Activated CD4-positive, alpha-beta T cell treated with anti-CD3 and anti-CD28 coated beads for 36 hours (primary cell): ENCODE measurements at regions not wholly inside any gene's neighbourhood (a gene's known extent, or its start where the extent isn't known, plus 50 kb on each side); places are given as distances from the start of the nearest gene placed in this dataset.
"Not testable (repeated sequence)": the region's sequence is repeated elsewhere in the genome, so short reads cannot be mapped to it uniquely, and the experiment has no call there.

ENCODE experiments used
- ATAC-seq: fragments of 200-7000 bp; cut with Tn5 transposase; one replicate; pipeline ENCODE4 v1.10.0; 2021; ENCODE audit warnings: mild to moderate bottlenecking, moderate library complexity
- CTCF ChIA-PET: fragments of 350-600 bp; sonication (Branson Sonifier 250); formaldehyde crosslinking; loops from one replicate; lab custom pipeline; 2021; ENCODE audit warnings: antibody characterized with exemption; lab: Charles Lee
- POLR2A ChIA-PET: fragments of 350-600 bp; sonication (Branson Sonifier 250); formaldehyde crosslinking; loops from one replicate; lab custom pipeline; 2021; ENCODE audit warnings: antibody characterized with exemption, inconsistent platforms; lab: Charles Lee
- DNase-seq: peaks from one replicate; pipeline ENCODE4 v3.0.0-alpha.2; 2020
- H3K27ac Mint-ChIP-seq: one replicate; pipeline ENCODE4 v1.8.0; 2021; ENCODE audit warnings: mixed read lengths
- H3K27me3 Mint-ChIP-seq: one replicate; pipeline ENCODE4 v1.8.0; 2021; ENCODE audit warnings: mixed read lengths
- H3K36me3 Mint-ChIP-seq: one replicate; pipeline ENCODE4 v1.8.0; 2021; ENCODE audit warnings: low read depth, mixed read lengths
- H3K4me1 Mint-ChIP-seq: one replicate; pipeline ENCODE4 v1.8.0; 2021; ENCODE audit warnings: mixed read lengths
- H3K4me3 Mint-ChIP-seq: one replicate; pipeline ENCODE4 v1.8.0; 2021; ENCODE audit warnings: mild to moderate bottlenecking, moderate library complexity, mixed read lengths
- H3K9me3 Mint-ChIP-seq: one replicate; pipeline ENCODE4 v1.8.0; 2021; ENCODE audit warnings: low read depth, mixed read lengths
- intact Hi-C, 2 experiments: fragments of 100-400 bp; cut with DNase I in 1 of 2; cut with micrococcal nuclease in 1 of 2; formaldehyde crosslinking; loops; one replicate each; pipeline versions ENCODE4 v1.14.2 to v1.15.1; 2022 to 2024; cut with DNase I, micrococcal nuclease

GRCh38 chr3:78090382-78090781 is 1050.5 kb downstream of the ROBO2 start:
- no peak for ATAC-seq
- H3K36me3 Mint-ChIP-seq: no peaks in the 10 kb centered on the region
- POLR2A ChIA-PET: no interaction called here
- H3K9me3 Mint-ChIP-seq: peaks cover 16% of the 10 kb centered on the region
- intact Hi-C loops: no loop called here
- no peaks in the 10 kb centered on the region for H3K4me1 Mint-ChIP-seq
- no peak overlapping the region for H3K4me3 Mint-ChIP-seq
- no peak for DNase-seq
- no peaks in the 10 kb centered on the region for H3K27me3 Mint-ChIP-seq
- no peak overlapping the region for H3K27ac Mint-ChIP-seq
- CTCF ChIA-PET: no interaction called here

DNA sequence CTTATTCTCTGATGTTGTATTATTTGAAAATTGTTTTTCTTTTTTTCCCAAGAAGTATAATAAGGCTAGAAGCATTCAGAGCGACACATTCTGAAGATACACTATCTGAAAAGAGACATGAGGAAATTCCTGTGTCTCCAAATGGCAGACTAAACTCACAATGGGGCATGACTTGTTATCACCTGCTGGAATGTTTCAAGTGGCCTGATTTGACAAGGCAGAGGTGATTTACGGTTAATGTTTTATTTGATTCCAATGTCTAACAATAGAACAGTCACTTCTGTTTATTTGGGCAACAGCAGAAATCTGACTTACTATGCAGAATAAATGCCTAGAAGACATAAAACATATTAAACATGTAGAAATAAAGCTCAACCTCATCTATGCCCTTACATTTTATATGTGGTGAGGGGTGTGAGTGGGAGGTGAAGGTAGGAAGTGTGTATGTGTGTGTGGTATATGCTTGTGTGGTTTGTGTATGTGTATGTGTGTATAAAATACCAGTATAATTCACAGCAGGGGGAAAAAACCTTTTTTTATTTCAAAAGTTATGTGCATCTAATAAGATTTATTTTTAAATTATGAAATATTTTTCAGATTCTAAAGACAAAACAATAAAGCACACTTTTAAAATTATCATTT is 1051.7 kb downstream of the ROBO2 start:
- Mint-ChIP-seq H3K4me1 (no peaks in the 10 kb centered on the region), H3K4me3 (no peak overlapping the region), H3K9me3 (peaks cover 13% of the 10 kb centered on the region), H3K27ac (no peak overlapping the region), H3K27me3 (no peaks in the 10 kb centered on the region), H3K36me3 (no peaks in the 10 kb centered on the region)
- ChIA-PET POLR2A (no interaction called here), CTCF (no interaction called here)
- intact Hi-C loops: no loop called here
- ATAC-seq: no peak
- no peak for DNase-seq

- POLR2A ChIA-PET, H3K27ac Mint-ChIP-seq, ATAC-seq, intact Hi-C loops, DNase-seq, H3K27me3 Mint-ChIP-seq, H3K9me3 Mint-ChIP-seq, CTCF ChIA-PET, H3K4me3 Mint-ChIP-seq, H3K4me1 Mint-ChIP-seq, H3K36me3 Mint-ChIP-seq: not testable (repeated sequence)
Observed at GRCh38 chr3:78092574-78092973, 1052.7 kb downstream of the ROBO2 start.

DNA sequence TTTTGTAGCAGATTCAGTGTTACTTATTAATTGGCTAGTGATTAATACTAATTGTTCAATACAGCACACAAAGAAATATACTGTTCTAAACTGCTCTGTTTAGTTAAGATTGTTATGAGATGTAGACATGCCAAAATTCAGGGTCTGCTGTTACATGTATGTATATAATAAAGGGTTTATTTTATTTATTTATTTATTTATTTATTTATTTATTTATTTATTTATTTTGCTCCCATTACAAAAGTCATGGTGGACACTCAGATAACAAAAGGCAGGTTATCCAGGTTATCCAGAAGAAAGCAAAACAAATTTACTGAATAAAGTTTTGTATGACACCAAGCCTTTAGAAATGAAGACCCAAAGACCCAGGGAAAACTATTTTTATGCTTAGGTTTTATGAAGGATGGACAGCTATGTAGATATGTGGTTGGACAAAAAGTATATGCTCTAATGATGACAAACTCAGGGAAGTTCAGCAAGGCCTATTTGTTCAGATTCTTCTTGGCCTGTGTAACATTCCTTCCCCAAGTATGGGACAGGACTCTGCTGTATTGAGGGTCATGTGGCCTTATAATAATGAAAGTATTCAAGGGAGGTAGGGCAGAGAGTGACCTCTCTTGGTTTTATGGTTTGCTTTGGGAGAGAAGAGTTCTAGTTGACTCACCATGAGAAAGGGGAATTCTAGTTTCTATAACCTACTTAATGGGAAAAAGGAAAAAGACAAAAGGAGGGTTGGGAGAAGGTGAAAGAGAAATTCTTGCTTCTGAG is 1056.8 kb downstream of the ROBO2 start:
- no peaks in the 10 kb centered on the region for H3K36me3 Mint-ChIP-seq
- ATAC-seq: no peak
- no peaks in the 10 kb centered on the region for H3K27me3 Mint-ChIP-seq
- DNase-seq: no peak
- POLR2A ChIA-PET: no interaction called here
- H3K27ac Mint-ChIP-seq: no peak overlapping the region
- no peaks in the 10 kb centered on the region for H3K4me1 Mint-ChIP-seq
- intact Hi-C loops: no loop called here
- no peak overlapping the region for H3K4me3 Mint-ChIP-seq
- peaks cover 8% of the 10 kb centered on the region for H3K9me3 Mint-ChIP-seq
- CTCF ChIA-PET: no interaction called here

DNA sequence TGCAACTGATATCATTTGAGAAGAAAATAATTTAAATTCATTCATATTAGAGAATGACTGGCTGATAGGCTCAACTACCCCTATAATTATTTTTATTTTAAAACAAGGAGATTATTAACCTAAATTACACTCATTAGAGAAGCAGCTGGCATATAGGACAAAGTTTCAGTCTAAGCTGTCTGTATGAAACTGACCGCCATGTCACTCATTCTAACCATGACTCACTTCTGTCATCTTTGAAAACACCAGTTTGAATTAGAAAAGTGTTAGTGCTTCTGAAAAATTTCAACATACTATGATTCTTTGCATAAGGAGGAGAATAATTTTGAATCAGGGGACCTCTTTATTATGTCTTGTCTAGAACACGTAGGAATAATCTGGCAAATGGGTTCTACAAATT is 1058.5 kb downstream of the ROBO2 start:
- Mint-ChIP-seq H3K9me3 (peaks cover 4% of the 10 kb centered on the region), H3K4me1 (no peaks in the 10 kb centered on the region), H3K27me3 (no peaks in the 10 kb centered on the region), H3K27ac (no peak overlapping the region), H3K36me3 (no peaks in the 10 kb centered on the region), H3K4me3 (no peak overlapping the region)
- no peak for DNase-seq
- ChIA-PET CTCF (no interaction called here), POLR2A (no interaction called here)
- intact Hi-C loops: no loop called here
- ATAC-seq: no peak

GRCh38 chr3:78101384-78101783 is 1061.5 kb downstream of the ROBO2 start:
- Mint-ChIP-seq H3K4me1 (no peaks in the 10 kb centered on the region), H3K4me3 (no peak overlapping the region), H3K36me3 (no peaks in the 10 kb centered on the region), H3K9me3 (peaks cover 1% of the 10 kb centered on the region), H3K27ac (no peak overlapping the region), H3K27me3 (no peaks in the 10 kb centered on the region)
- ChIA-PET CTCF (no interaction called here), POLR2A (no interaction called here)
- intact Hi-C loops: no loop called here
- no peak for DNase-seq
- no peak for ATAC-seq

DNA sequence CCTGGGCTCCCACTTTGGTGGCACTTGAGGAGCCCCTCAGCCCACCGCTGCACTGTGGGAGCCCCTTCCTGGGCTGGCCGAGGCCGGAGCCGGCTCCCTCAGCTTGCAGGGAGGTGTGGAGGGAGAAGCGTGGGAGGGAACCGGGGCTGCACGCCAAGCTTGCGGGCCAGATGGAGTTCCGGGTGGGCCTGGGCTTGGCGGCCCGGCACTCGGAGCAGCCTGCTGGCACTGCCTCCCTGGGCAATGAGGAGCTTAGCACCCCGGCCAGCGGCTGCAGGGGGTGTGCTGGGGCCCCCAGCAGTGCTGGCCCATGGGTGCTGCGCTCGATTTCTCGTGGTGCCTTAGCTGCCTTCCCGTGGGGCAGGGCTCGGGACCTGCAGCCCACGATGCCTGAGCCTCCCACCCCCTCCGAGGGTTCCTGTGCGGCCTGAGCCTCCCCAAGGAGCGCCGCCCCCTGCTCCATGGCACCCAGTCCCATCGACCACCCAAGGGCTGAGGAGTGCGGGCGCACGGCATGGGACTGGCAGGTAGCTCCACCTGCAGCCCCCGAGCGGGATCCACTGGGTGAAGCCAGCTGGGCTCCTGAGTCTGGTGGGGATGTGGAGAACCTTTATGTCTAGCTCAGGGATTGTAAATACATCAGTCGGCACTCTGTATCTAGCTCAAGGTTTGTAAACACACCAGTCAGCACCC is 1068.5 kb downstream of the ROBO2 start:
- H3K36me3 Mint-ChIP-seq, H3K9me3 Mint-ChIP-seq, DNase-seq, H3K27ac Mint-ChIP-seq, intact Hi-C loops, POLR2A ChIA-PET, H3K27me3 Mint-ChIP-seq, H3K4me1 Mint-ChIP-seq, ATAC-seq, H3K4me3 Mint-ChIP-seq: not testable (repeated sequence)
- CTCF ChIA-PET: interaction anchor here (0.6 kb wide), 1 partner anchor 42 kb away, joined by 3 read pairs; no protein-coding TSS in a partner anchor

- ChIA-PET CTCF (no interaction called here), POLR2A (no interaction called here)
- no peaks in the 10 kb centered on the region for H3K27me3 Mint-ChIP-seq
- H3K4me1 Mint-ChIP-seq: no peaks in the 10 kb centered on the region
- no peak overlapping the region for H3K4me3 Mint-ChIP-seq
- H3K36me3 Mint-ChIP-seq: no peaks in the 10 kb centered on the region
- ATAC-seq: no peak
- H3K9me3 Mint-ChIP-seq: peaks cover 9% of the 10 kb centered on the region
- DNase-seq: no peak
- intact Hi-C loops: no loop called here
- H3K27ac Mint-ChIP-seq: no peak overlapping the region
Observed at GRCh38 chr3:78112291-78113010, 1072.6 kb downstream of the ROBO2 start.

- no peak overlapping the region for H3K27ac Mint-ChIP-seq
- ATAC-seq (no peak), DNase-seq (no peak)
- no peaks in the 10 kb centered on the region for H3K4me1 Mint-ChIP-seq
- intact Hi-C loops: no loop called here
- ChIA-PET POLR2A (no interaction called here), CTCF (no interaction called here)
- no peaks in the 10 kb centered on the region for H3K36me3 Mint-ChIP-seq
- no peak overlapping the region for H3K4me3 Mint-ChIP-seq
- no peaks in the 10 kb centered on the region for H3K27me3 Mint-ChIP-seq
- H3K9me3 Mint-ChIP-seq: peaks cover 11% of the 10 kb centered on the region
Observed at GRCh38 chr3:78115983-78116382, 1076.1 kb downstream of the ROBO2 start.

GRCh38 chr3:78116874-78117273 is 1077.0 kb downstream of the ROBO2 start:
- ChIA-PET CTCF (no interaction called here), POLR2A (no interaction called here)
- Mint-ChIP-seq H3K36me3 (no peaks in the 10 kb centered on the region), H3K4me1 (no peaks in the 10 kb centered on the region), H3K9me3 (peaks cover 4% of the 10 kb centered on the region), H3K27ac (no peak overlapping the region), H3K27me3 (no peaks in the 10 kb centered on the region), H3K4me3 (no peak overlapping the region)
- no peak for ATAC-seq
- intact Hi-C loops: no loop called here
- DNase-seq: no peak

DNA sequence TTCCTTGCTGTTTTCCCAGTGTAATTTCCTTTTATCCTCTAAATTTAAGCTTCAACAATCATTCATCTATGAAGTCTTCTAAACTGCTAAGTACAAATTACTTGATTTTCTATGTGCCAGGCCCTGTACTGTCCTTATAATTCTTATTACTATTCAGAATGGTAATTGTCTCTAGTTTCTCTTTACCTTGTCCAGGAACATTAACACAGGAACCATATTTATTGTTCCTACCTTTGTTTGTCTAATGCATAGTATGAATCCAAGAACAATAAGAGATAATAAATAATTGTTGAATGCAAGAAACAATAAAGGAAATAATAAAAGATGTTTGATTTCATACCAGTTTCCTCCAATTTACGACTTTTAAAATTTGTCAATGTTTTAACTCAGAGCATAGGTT is 1083.2 kb downstream of the ROBO2 start:
- H3K4me1 Mint-ChIP-seq: no peaks in the 10 kb centered on the region
- POLR2A ChIA-PET: no interaction called here
- no peak overlapping the region for H3K27ac Mint-ChIP-seq
- no peaks in the 10 kb centered on the region for H3K36me3 Mint-ChIP-seq
- H3K4me3 Mint-ChIP-seq: no peak overlapping the region
- ATAC-seq (no peak), DNase-seq (no peak)
- intact Hi-C loops: no loop called here
- H3K9me3 Mint-ChIP-seq: peaks cover 8% of the 10 kb centered on the region
- CTCF ChIA-PET: no interaction called here
- no peaks in the 10 kb centered on the region for H3K27me3 Mint-ChIP-seq
